ENCODE measurements at regions not wholly inside any gene's neighbourhood (a gene's known extent, or its start where the extent isn't known, plus 50 kb on each side); places are given as distances from the start of the nearest gene placed in this dataset.

DNA sequence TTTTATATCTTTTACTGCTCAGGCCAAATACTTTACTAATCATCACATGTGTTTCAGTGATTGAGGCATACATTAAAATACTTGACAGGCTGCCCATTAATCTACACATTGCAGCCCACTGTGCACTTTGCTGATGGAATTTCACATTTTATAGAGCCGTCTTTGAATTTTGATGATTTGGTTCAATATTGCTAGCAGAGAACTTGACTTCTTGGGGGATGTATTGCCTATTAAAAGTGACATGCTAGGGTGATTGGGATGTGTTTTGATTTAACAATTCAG, 1291.0 kb upstream of the GYPC start:
- no peak overlapping the region for H3K27ac ChIP-seq
- intact Hi-C loops (cut with DNase I; ENCODE audit: low total_unique reads) = no loop called here
- no peak overlapping the region for H3K4me3 ChIP-seq
- in situ Hi-C loops (cut with MboI; ENCODE audit: low sequenced_read_pairs in 4 of 4) = no loop called here
- TF ChIP-seq CTCF (IDR thresholded peaks at IDR 0.05 in 4 of 5, conservative IDR thresholded peaks at IDR 0.05 in 1 of 5) (no peak), POLR2A (IDR thresholded peaks at IDR 0.05) (no peak)
- no peaks in the 10 kb centered on the region for H3K9me3 ChIP-seq
- no peaks in the 10 kb centered on the region for H3K27me3 ChIP-seq
- ATAC-seq = no peak
- no peaks in the 10 kb centered on the region for H3K4me1 ChIP-seq
- no peaks in the 10 kb centered on the region for H3K36me3 ChIP-seq
- no peak for DNase-seq

- no peaks in the 10 kb centered on the region for H3K27me3 ChIP-seq
- no peak for TF ChIP-seq CTCF (IDR thresholded peaks at IDR 0.05 in 4 of 5, conservative IDR thresholded peaks at IDR 0.05 in 1 of 5)
- no peak for TF ChIP-seq POLR2A (IDR thresholded peaks at IDR 0.05)
- ATAC-seq (no peak), DNase-seq (no peak)
- H3K4me3 ChIP-seq = no peak overlapping the region
- H3K9me3 ChIP-seq = no peaks in the 10 kb centered on the region
- H3K36me3 ChIP-seq = no peaks in the 10 kb centered on the region
- intact Hi-C loops (cut with DNase I; ENCODE audit: low total_unique reads) = no loop called here
- H3K4me1 ChIP-seq = no peaks in the 10 kb centered on the region
- in situ Hi-C loops (cut with MboI; ENCODE audit: low sequenced_read_pairs in 4 of 4) = no loop called here
- H3K27ac ChIP-seq = no peak overlapping the region
Observed at GRCh38 chr2:125371867-125372266, 1284.1 kb upstream of the GYPC start.

GRCh38 chr2:125373293-125373692, 1282.7 kb upstream of the GYPC start:
- intact Hi-C loops (cut with DNase I; ENCODE audit: low total_unique reads) (no loop called here), in situ Hi-C loops (cut with MboI; ENCODE audit: low sequenced_read_pairs in 4 of 4) (no loop called here)
- DNase-seq (no peak), ATAC-seq (no peak)
- H3K4me3 ChIP-seq = no peak overlapping the region
- H3K9me3 ChIP-seq = no peaks in the 10 kb centered on the region
- no peaks in the 10 kb centered on the region for H3K27me3 ChIP-seq
- H3K36me3 ChIP-seq = no peaks in the 10 kb centered on the region
- no peaks in the 10 kb centered on the region for H3K4me1 ChIP-seq
- no peak overlapping the region for H3K27ac ChIP-seq
- no peak for TF ChIP-seq CTCF (IDR thresholded peaks at IDR 0.05 in 4 of 5, conservative IDR thresholded peaks at IDR 0.05 in 1 of 5)

GRCh38 chr2:125386074-125386473, 1269.9 kb upstream of the GYPC start:
- no peaks in the 10 kb centered on the region for H3K27me3 ChIP-seq
- TF ChIP-seq POLR2A (IDR thresholded peaks at IDR 0.05) (no peak), CTCF (IDR thresholded peaks at IDR 0.05 in 4 of 5, conservative IDR thresholded peaks at IDR 0.05 in 1 of 5) (no peak)

DNA sequence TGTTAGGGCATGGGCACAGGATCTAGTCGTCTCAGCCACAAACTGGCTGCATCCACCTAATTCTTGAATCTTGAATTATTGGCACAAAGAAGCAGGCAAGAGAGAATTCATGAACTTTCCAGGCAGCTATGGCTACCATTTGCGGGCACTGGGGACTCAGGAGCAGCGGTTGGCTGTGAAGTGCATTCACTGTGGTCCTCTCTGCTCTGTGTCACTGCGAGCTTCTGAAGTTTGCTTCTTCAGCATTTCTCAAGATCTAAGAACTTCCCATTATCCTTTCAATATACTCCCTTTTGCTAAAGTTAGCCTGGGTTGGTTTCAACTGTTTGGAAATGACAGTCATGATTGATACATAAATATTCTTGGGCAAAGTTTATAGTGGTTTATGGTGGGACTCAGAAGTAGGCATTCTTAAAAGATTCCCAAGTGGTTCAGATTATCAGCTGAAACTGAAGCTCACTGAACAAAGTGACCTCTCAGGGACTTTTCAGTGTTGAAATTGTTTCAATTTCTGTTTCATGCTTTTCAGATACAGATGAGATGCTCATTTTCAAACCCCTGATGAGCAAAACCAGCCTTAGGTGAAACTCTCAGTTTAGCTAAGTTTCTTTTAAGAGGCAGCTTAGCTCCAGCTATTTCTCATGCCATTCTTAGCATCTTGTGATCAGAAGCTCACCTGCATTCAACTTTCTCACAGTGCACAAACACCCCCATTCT, 1258.3 kb upstream of the GYPC start:
- intact Hi-C loops (cut with DNase I; ENCODE audit: low total_unique reads) (no loop called here), in situ Hi-C loops (cut with MboI; ENCODE audit: low sequenced_read_pairs in 4 of 4) (no loop called here)
- TF ChIP-seq POLR2A (IDR thresholded peaks at IDR 0.05) = no peak
- ATAC-seq (no peak), DNase-seq (no peak)
- Histone ChIP-seq H3K27me3 (no peaks in the 10 kb centered on the region), H3K36me3 (no peaks in the 10 kb centered on the region), H3K9me3 (no peaks in the 10 kb centered on the region), H3K4me3 (no peak overlapping the region), H3K4me1 (no peaks in the 10 kb centered on the region), H3K27ac (no peak overlapping the region)

More at GRCh38 chr2:125386074-125386473, 1269.9 kb upstream of the GYPC start:
- H3K9me3 ChIP-seq = no peaks in the 10 kb centered on the region
- H3K4me3 ChIP-seq = no peak overlapping the region
- in situ Hi-C loops (cut with MboI; ENCODE audit: low sequenced_read_pairs in 4 of 4) (no loop called here), intact Hi-C loops (cut with DNase I; ENCODE audit: low total_unique reads) (no loop called here)
- ATAC-seq (no peak), DNase-seq (no peak)
- H3K27ac ChIP-seq = no peak overlapping the region
- H3K36me3 ChIP-seq = no peaks in the 10 kb centered on the region
- no peaks in the 10 kb centered on the region for H3K4me1 ChIP-seq

Measured in gastrocnemius medialis (tissue), 4 donors.